ENCODE measurements at regions not wholly inside any gene's neighbourhood (a gene's known extent, or its start where the extent isn't known, plus 50 kb on each side); places are given as distances from the start of the nearest gene placed in this dataset.

GRCh38 chr13:50248516-50249143 lies 233.4 kb downstream of the KCNRG start:
- TF ChIP-seq CTCF (IDR thresholded peaks at IDR 0.05), result no peak
- no peak for TF ChIP-seq POLR2A (IDR thresholded peaks at IDR 0.05)
- no peak for TF ChIP-seq POLR2AphosphoS5 (IDR thresholded peaks at IDR 0.05; ENCODE audit: insufficient read depth in 1 of 2, low read depth in 1 of 2)

All from vagina (tissue), 2 donors.